DMS 273 (cell line): ENCODE measurements at regions not wholly inside any gene's neighbourhood (a gene's known extent, or its start where the extent isn't known, plus 50 kb on each side); places are given as distances from the start of the nearest gene placed in this dataset.

Experiments used
- DNase-seq: peaks from one replicate; lab custom pipeline; 2025; ENCODE audit not compliant: unreplicated experiment; lab: John Stamatoyannopoulos, UW

- DNase-seq: no peak
These were observed 674.0 kb downstream of the OTOL1 start for GRCh38 chr3:162170581-162170980.

DNA sequence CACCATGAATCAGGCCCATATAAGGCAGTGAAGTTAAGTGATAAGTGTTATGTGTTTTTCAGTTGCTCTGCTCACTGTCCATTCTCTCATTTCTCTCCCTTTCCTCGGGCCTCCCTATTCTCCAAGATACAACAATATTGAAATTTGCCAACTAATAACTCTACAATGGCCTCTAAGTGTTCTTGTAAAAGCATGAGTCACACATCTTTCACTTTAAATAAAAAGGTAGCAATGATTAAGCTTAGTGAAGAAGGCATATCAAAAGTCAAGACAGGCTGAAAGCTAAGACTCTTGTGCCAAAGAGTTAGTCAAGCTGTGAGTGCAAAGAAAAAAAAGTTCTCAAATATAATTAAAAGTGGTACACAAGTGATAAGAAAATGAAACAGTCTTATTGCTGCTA lies 675.4 kb downstream of the OTOL1 start:
- DNase-seq: no peak

- DNase-seq: no peak
These were observed 678.5 kb downstream of the OTOL1 start for GRCh38 chr3:162175145-162175544.

GRCh38 chr3:162175878-162176277 lies 679.3 kb downstream of the OTOL1 start:
- DNase-seq: no peak

DNA sequence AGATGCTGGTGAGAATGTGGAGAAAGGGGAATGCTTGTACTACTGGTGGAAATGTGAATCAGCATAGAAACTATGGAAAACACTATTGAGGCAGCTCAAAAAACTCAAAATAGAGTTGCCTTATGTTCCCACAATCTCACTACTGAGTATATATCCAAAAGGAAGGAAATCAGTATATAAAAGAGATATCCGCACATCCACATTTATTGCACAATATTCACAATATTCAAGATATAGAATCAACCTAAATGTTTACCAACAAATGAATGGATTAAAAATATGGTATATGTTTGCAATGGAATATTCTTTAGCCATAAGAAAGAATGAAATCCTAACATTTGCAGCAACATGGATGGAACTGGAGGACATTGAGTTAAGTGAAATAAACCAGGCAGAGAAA lies 686.8 kb downstream of the OTOL1 start:
- DNase-seq: no peak

- no peak for DNase-seq
These were observed 695.9 kb downstream of the OTOL1 start for GRCh38 chr3:162192340-162193029.

- DNase-seq: no peak
These were observed 696.8 kb downstream of the OTOL1 start for GRCh38 chr3:162193148-162194095.

- no peak for DNase-seq
These were observed 698.5 kb downstream of the OTOL1 start for GRCh38 chr3:162195147-162195546.

DNA sequence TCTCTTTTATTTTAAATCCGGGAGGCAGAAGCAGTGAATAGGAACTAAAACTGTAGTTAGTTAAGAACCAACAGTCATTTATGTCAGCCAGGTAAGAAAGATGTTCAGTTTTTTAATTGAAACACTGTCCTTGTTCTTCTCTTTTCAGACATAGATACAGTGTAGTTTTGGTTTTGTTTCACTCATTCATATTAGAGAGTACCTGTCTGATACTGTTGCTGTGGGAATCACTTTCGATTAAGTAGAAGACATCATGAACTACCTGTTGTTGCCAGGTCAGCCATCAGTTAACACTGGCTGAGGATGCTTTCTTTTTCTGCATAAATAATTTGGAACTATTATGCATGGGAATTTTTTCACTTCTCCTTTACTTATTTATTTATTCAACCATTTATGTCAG lies 700.4 kb downstream of the OTOL1 start:
- no peak for DNase-seq

DNA sequence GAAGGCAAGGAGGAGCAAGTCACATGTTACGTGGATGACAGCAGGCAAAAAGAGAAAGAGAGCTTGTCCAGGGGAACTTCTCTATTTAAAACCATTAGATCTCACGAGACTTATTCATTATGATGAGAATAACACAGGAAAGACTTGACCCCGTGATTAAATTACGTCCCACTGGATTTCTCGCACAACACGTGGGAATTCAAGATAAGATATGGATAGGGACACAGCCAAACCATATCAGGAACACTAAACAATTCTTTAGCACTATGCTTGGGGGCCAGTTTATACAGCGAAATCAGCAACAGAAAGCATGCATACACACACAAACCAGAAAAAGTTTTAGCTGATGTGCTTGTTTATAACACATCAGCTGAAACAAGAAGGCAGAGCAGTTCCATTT lies 704.2 kb downstream of the OTOL1 start:
- no peak for DNase-seq

DNA sequence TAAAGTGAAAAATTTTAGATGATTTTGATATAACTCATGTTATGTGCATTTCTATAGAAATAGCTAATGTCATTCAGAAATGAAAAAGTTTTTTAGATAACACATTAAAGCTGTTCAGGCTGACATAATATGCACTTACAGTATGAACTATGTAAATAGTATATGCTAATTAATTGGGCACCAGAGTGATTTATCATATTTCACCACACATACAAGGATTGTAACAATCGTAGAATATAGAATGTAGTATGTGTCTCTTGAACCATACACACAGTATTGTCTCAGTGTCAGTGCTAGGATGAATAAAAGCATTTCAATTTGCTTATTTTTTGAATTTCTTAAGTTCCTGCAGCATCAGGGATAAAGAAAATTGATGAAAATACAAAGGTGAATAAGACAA lies 710.0 kb downstream of the OTOL1 start:
- DNase-seq: no peak

- no peak for DNase-seq
These were observed 714.9 kb downstream of the OTOL1 start for GRCh38 chr3:162211470-162211869.

- DNase-seq: no peak
These were observed 716.6 kb downstream of the OTOL1 start for GRCh38 chr3:162213196-162213595.

DNA sequence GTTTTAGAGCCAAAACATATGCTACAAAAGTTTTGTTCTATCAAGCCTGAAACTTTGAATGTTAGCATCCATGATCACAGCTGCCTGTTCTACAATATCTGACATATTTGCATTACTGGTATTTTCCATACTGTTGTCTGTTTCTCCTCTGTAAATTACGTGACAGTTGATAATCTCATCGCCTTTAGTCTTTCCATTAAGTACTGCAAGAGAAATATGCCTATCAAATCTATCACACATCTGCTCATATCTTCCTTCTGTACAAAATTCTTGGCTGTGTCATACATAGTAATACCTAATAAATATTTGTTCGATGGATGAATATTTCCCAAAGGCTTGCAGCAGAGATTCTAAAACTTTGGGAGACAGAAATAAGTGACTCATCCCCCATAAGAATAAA lies 717.3 kb downstream of the OTOL1 start:
- no peak for DNase-seq

GRCh38 chr3:162217647-162218046 lies 721.0 kb downstream of the OTOL1 start:
- no peak for DNase-seq

GRCh38 chr3:162218479-162218878 lies 721.9 kb downstream of the OTOL1 start:
- no peak for DNase-seq

- DNase-seq: no peak
These were observed 728.1 kb downstream of the OTOL1 start for GRCh38 chr3:162224746-162225145.

DNA sequence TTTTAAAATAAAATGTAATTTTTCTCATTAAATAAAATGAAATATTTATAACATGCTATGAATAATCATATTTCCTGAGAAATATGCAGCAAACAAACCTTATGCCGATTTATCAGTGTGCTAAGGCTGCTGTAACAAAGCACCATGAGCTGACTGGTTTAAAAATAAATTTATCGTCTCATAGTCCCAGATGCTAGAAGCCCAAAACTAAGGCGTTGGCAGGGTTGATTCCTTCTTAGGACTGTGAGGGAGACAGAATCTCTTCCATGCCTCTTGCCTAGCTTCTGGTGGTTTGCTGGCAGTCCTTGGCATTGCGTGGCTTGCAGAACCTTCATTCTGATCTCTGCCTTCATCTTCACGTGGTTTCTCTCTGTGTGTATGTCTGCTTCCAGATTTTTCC lies 740.3 kb downstream of the OTOL1 start:
- no peak for DNase-seq

DNA sequence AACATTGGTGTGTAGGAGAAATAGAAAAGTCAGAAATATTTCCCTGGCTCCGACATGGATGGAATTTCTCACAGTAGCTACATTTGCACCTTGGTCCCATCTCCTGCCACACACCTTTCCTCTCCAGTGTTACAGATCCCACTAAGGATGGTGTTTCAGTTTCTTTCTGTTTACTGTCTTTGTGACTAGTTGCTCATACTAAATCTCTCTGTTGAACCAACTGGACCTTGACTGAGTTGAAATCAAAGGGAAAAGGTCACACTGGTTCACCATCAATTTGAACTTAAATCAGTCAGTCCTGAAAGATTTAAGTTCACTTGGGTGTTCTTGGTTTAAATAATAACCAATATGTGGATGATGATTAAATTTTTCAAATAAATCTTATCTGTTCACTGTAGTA lies 754.2 kb downstream of the OTOL1 start:
- DNase-seq: no peak

DNA sequence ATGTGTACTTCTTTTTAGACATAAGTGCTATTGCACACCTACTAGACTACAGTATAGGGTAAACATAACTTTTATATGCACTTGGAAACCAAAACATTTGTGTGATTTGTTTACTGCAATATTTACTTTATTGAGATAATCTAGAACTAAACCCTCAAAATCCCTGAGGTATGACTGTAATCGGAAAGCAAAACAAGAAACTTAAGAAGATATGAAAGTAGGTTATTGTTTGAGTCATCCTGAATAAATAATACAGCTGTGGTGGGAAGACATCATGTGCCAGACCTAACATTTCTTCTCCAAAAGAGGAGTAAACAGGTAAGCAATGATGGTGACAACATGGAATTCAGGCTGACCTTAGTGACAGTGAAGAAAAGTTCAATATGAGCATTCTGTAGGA lies 765.5 kb downstream of the OTOL1 start:
- no peak for DNase-seq

GRCh38 chr3:162263596-162263995 lies 767.0 kb downstream of the OTOL1 start:
- no peak for DNase-seq
